ENCODE measurements at regions not wholly inside any gene's neighbourhood (a gene's known extent, or its start where the extent isn't known, plus 50 kb on each side); places are given as distances from the start of the nearest gene placed in this dataset.

DNA sequence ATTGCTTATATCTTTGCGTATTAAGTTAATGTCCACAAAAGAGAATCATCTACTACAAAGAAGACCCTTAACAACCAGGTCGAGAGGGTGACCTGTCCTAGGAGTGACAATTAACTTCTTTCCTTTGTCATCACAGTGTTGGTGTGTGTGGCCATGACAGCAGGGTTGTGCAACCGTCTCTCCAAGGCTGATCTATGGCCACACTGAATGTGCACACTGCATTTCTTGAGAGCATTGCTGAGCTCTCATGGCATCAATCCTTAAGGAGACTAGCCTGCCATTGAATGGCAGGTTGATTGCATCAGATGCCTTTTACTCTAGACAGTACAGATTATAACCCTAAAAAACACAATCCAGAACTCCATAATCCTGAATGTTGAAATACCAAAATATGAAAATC is 86.5 kb upstream of the OLFM3 start:
- TF ChIP-seq, protein P1, sequence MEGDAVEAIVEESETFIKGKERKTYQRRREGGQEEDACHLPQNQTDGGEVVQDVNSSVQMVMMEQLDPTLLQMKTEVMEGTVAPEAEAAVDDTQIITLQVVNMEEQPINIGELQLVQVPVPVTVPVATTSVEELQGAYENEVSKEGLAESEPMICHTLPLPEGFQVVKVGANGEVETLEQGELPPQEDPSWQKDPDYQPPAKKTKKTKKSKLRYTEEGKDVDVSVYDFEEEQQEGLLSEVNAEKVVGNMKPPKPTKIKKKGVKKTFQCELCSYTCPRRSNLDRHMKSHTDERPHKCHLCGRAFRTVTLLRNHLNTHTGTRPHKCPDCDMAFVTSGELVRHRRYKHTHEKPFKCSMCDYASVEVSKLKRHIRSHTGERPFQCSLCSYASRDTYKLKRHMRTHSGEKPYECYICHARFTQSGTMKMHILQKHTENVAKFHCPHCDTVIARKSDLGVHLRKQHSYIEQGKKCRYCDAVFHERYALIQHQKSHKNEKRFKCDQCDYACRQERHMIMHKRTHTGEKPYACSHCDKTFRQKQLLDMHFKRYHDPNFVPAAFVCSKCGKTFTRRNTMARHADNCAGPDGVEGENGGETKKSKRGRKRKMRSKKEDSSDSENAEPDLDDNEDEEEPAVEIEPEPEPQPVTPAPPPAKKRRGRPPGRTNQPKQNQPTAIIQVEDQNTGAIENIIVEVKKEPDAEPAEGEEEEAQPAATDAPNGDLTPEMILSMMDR (conservative IDR thresholded peaks at IDR 0.05 in 1 of 2, IDR thresholded peaks at IDR 0.05 in 1 of 2; ENCODE audit: low read depth in 1 of 2, low read length in 2 of 2), result no peak
- TF ChIP-seq EZH2 (IDR thresholded peaks at IDR 0.05; ENCODE audit: low read length, missing control alignments), result no peak
- Histone ChIP-seq H3K9ac (ENCODE audit: insufficient read depth, low read length) (no peak overlapping the region), H4K20me1 (ENCODE audit: control insufficient read depth, extremely low read depth, insufficient read depth, low read length) (no peaks in the 10 kb centered on the region), H3K27ac (ENCODE audit: insufficient read depth, low read length) (no peak overlapping the region), H3K79me2 (ENCODE audit: control insufficient read depth, insufficient read depth, low read length) (no peaks in the 10 kb centered on the region), H3K36me3 (ENCODE audit: control insufficient read depth, insufficient read depth, low read length) (no peaks in the 10 kb centered on the region), H2AFZ (ENCODE audit: low read length) (no peak overlapping the region), H3K4me2 (ENCODE audit: extremely low read depth, insufficient read depth, low read length) (no peak overlapping the region), H3K4me1 (ENCODE audit: control insufficient read depth, extremely low read depth, insufficient read depth, low read length) (no peaks in the 10 kb centered on the region), H3K27me3 (ENCODE audit: control insufficient read depth, insufficient read depth, low read length) (no peaks in the 10 kb centered on the region), H3K9me3 (ENCODE audit: control insufficient read depth, insufficient read depth, low read depth, low read length) (no peaks in the 10 kb centered on the region), H3K4me3 (replicated peaks in 1 of 4; ENCODE audit: control extremely low read depth in 1 of 4, insufficient read depth in 1 of 4, low read depth in 3 of 4, low read length in 4 of 4) (no peak overlapping the region)
- no peak for DNase-seq (ENCODE audit: low read depth in 2 of 2)

DNA sequence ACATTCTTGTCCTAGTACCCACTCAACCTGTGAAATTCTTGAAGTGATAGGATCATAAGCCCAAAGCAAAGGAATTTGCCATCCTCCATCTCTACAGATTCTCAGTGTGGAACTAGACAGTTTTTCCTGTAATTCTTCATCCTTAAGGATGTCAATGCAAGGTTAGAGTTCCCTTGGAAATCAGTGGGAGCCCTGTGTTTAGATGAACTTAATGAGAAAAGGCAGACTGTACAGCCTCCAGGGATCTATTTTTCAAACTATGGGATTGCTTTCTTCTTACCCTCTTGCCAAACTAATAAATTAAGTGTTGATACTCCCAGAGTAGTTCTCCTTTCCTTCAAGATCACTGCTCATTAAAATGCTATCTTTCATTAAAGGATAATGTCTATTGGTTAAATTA is 78.1 kb upstream of the OLFM3 start:
- no peak for TF ChIP-seq EZH2 (IDR thresholded peaks at IDR 0.05; ENCODE audit: low read length, missing control alignments)
- TF ChIP-seq, protein P1 (conservative IDR thresholded peaks at IDR 0.05 in 1 of 2, IDR thresholded peaks at IDR 0.05 in 1 of 2; ENCODE audit: low read depth in 1 of 2, low read length in 2 of 2), result no peak
- Histone ChIP-seq H3K4me2 (ENCODE audit: extremely low read depth, insufficient read depth, low read length) (no peak overlapping the region), H3K36me3 (ENCODE audit: control insufficient read depth, insufficient read depth, low read length) (no peaks in the 10 kb centered on the region), H3K27me3 (ENCODE audit: control insufficient read depth, insufficient read depth, low read length) (no peaks in the 10 kb centered on the region), H3K9me3 (ENCODE audit: control insufficient read depth, insufficient read depth, low read depth, low read length) (no peaks in the 10 kb centered on the region), H3K9ac (ENCODE audit: insufficient read depth, low read length) (no peak overlapping the region), H2AFZ (ENCODE audit: low read length) (no peak overlapping the region), H3K4me3 (replicated peaks in 1 of 4; ENCODE audit: control extremely low read depth in 1 of 4, insufficient read depth in 1 of 4, low read depth in 3 of 4, low read length in 4 of 4) (no peak overlapping the region), H4K20me1 (ENCODE audit: control insufficient read depth, extremely low read depth, insufficient read depth, low read length) (no peaks in the 10 kb centered on the region), H3K27ac (ENCODE audit: insufficient read depth, low read length) (no peak overlapping the region), H3K79me2 (ENCODE audit: control insufficient read depth, insufficient read depth, low read length) (no peaks in the 10 kb centered on the region), H3K4me1 (ENCODE audit: control insufficient read depth, extremely low read depth, insufficient read depth, low read length) (no peaks in the 10 kb centered on the region)
- DNase-seq (ENCODE audit: low read depth in 2 of 2), result no peak

DNA sequence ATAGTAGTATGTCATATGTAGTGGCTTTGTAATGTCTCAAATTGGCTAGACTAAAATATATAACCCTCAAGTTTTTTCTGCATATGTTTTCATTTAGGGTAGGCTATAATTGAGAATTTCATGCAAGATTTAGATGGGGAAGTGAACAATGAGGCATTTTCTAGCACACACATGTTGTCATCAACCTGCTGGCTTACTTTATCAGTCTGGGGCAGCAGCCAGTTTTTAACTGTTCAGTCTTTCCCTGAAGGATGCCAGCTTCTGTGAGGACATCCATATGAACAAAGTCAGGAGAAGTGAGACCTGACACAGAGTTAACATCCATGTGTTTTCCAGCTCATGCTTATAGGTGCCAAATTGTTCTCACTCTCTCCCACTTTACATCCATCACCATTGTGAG is 74.7 kb upstream of the OLFM3 start:
- DNase-seq (ENCODE audit: low read depth in 2 of 2), result no peak
- Histone ChIP-seq H4K20me1 (ENCODE audit: control insufficient read depth, extremely low read depth, insufficient read depth, low read length) (no peaks in the 10 kb centered on the region), H3K79me2 (ENCODE audit: control insufficient read depth, insufficient read depth, low read length) (no peaks in the 10 kb centered on the region), H2AFZ (ENCODE audit: low read length) (no peak overlapping the region), H3K4me1 (ENCODE audit: control insufficient read depth, extremely low read depth, insufficient read depth, low read length) (no peaks in the 10 kb centered on the region), H3K4me2 (ENCODE audit: extremely low read depth, insufficient read depth, low read length) (no peak overlapping the region), H3K36me3 (ENCODE audit: control insufficient read depth, insufficient read depth, low read length) (no peaks in the 10 kb centered on the region), H3K27ac (ENCODE audit: insufficient read depth, low read length) (no peak overlapping the region), H3K9me3 (ENCODE audit: control insufficient read depth, insufficient read depth, low read depth, low read length) (no peaks in the 10 kb centered on the region), H3K9ac (ENCODE audit: insufficient read depth, low read length) (no peak overlapping the region), H3K4me3 (replicated peaks in 1 of 4; ENCODE audit: control extremely low read depth in 1 of 4, insufficient read depth in 1 of 4, low read depth in 3 of 4, low read length in 4 of 4) (no peak overlapping the region), H3K27me3 (ENCODE audit: control insufficient read depth, insufficient read depth, low read length) (no peaks in the 10 kb centered on the region)
- TF ChIP-seq, protein P1 (conservative IDR thresholded peaks at IDR 0.05 in 1 of 2, IDR thresholded peaks at IDR 0.05 in 1 of 2; ENCODE audit: low read depth in 1 of 2, low read length in 2 of 2), result no peak
- no peak for TF ChIP-seq EZH2 (IDR thresholded peaks at IDR 0.05; ENCODE audit: low read length, missing control alignments)

All from fibroblast of lung (primary cell).